H9 (cell line): ENCODE measurements at regions not wholly inside any gene's neighbourhood (a gene's known extent, or its start where the extent isn't known, plus 50 kb on each side); places are given as distances from the start of the nearest gene placed in this dataset.

ENCODE experiments used
- DNase-seq: peaks from one replicate; pipeline ENCODE4 v3.0.0-alpha.2; 2017
- H2AFZ ChIP-seq: one replicate; pipeline ENCODE4 v1.6.1; 2013; ENCODE audit warnings: mild to moderate bottlenecking, low read length, control low read depth, moderate library complexity
- H2AK5ac ChIP-seq: 2 replicates; pipeline ENCODE4 v1.6.1; 2013; ENCODE audit warnings: low read length, control low read depth, mixed read lengths; ENCODE audit not compliant: insufficient read length
- H2BK120ac ChIP-seq: one replicate; pipeline ENCODE4 v1.6.1; 2013; ENCODE audit warnings: low read depth, mild to moderate bottlenecking, low read length, control low read depth, inconsistent platforms; ENCODE audit not compliant: poor library complexity, severe bottlenecking
- H2BK12ac ChIP-seq: 2 replicates; pipeline ENCODE4 v1.6.1; 2013; ENCODE audit warnings: low read length, control low read depth, mixed read lengths, low read depth; ENCODE audit not compliant: insufficient read length
- H2BK15ac ChIP-seq: 2 replicates; pipeline ENCODE4 v1.6.1; 2013; ENCODE audit warnings: low read depth, low read length, control low read depth
- H2BK20ac ChIP-seq: one replicate; pipeline ENCODE4 v1.6.1; 2013; ENCODE audit warnings: low read depth, mild to moderate bottlenecking, low read length, control low read depth, inconsistent platforms; ENCODE audit not compliant: poor library complexity, severe bottlenecking
- H2BK5ac ChIP-seq: 2 replicates; pipeline ENCODE4 v1.6.1; 2013; ENCODE audit warnings: low read length, control low read depth, mixed read lengths; ENCODE audit not compliant: insufficient read length
- H3K14ac ChIP-seq: 2 replicates; pipeline ENCODE4 v1.6.1; 2013; ENCODE audit warnings: low read length, control low read depth; ENCODE audit not compliant: insufficient read depth
- H3K18ac ChIP-seq: 2 replicates; pipeline ENCODE4 v1.6.1; 2013; ENCODE audit warnings: low read depth, mild to moderate bottlenecking, mixed read lengths, low read length, control low read depth; ENCODE audit not compliant: insufficient read length
- H3K23ac ChIP-seq: 2 replicates; pipeline ENCODE4 v1.6.1; 2013; ENCODE audit warnings: low read length, control low read depth, mixed read lengths, low read depth; ENCODE audit not compliant: insufficient read length
- H3K23me2 ChIP-seq: 2 replicates; pipeline ENCODE4 v1.6.1; 2013; ENCODE audit warnings: low read depth, mild to moderate bottlenecking, mixed read lengths, low read length, control low read depth; ENCODE audit not compliant: insufficient read length, poor library complexity, severe bottlenecking
- H3K27ac ChIP-seq: 2 replicates; pipeline ENCODE4 v1.5.1; 2013; ENCODE audit warnings: low read length, control low read depth, mixed read lengths, low read depth; ENCODE audit not compliant: insufficient read length
- H3K27me3 ChIP-seq: 2 replicates; pipeline ENCODE4 v1.6.1; 2013; ENCODE audit warnings: low read length, control low read depth, inconsistent platforms; ENCODE audit not compliant: insufficient read depth
- H3K4ac ChIP-seq: 2 replicates; pipeline ENCODE4 v1.6.1; 2013; ENCODE audit warnings: low read depth, mild to moderate bottlenecking, control low read depth, inconsistent platforms, low read length, moderate library complexity
- H3K4me1 ChIP-seq: 2 replicates; pipeline ENCODE4 v1.6.1; 2013; ENCODE audit warnings: low read length, control low read depth, inconsistent platforms; ENCODE audit not compliant: insufficient read depth
- H3K4me2 ChIP-seq: 2 replicates; pipeline ENCODE4 v1.6.1; 2013; ENCODE audit warnings: low read length, control low read depth, mixed read lengths; ENCODE audit not compliant: insufficient read length, insufficient read depth
- H3K56ac ChIP-seq: 2 replicates; pipeline ENCODE4 v1.6.1; 2013; ENCODE audit warnings: low read depth, mild to moderate bottlenecking, mixed read lengths, low read length, control low read depth; ENCODE audit not compliant: insufficient read length
- H3K79me1 ChIP-seq: 2 replicates; pipeline ENCODE4 v1.6.1; 2013; ENCODE audit warnings: low read depth, mild to moderate bottlenecking, moderate library complexity, low read length, control low read depth, inconsistent platforms; ENCODE audit not compliant: insufficient read depth, poor library complexity, severe bottlenecking
- H3K79me2 ChIP-seq: 2 replicates; pipeline ENCODE4 v1.6.1; 2013; ENCODE audit warnings: low read length, control low read depth, inconsistent platforms; ENCODE audit not compliant: insufficient read depth
- H3K9ac ChIP-seq: 2 replicates; pipeline ENCODE4 v1.6.1; 2013; ENCODE audit warnings: low read length, control low read depth, mixed read lengths; ENCODE audit not compliant: insufficient read length; ENCODE audit errors: extremely low read depth
- H3K9me3 ChIP-seq: one replicate; pipeline ENCODE4 v1.6.1; 2013; ENCODE audit warnings: low read depth, low read length, inconsistent platforms; ENCODE audit not compliant: control insufficient read depth
- H3T11ph ChIP-seq: one replicate; pipeline ENCODE4 v1.6.1; 2013; ENCODE audit warnings: mild to moderate bottlenecking, low read length, control low read depth, inconsistent platforms
- H4K20me1 ChIP-seq: one replicate; pipeline ENCODE4 v1.6.1; 2013; ENCODE audit not compliant: control insufficient read depth, insufficient read length, insufficient read depth
- H4K5ac ChIP-seq: 2 replicates; pipeline ENCODE4 v1.6.1; 2013; ENCODE audit warnings: low read depth, mild to moderate bottlenecking, mixed read lengths, low read length, control low read depth; ENCODE audit not compliant: insufficient read length
- H4K8ac ChIP-seq: replicated peaks from 2 replicates; pipeline ENCODE4 v1.6.1; 2013; ENCODE audit warnings: low read length, control low read depth, mixed read lengths, low read depth; ENCODE audit not compliant: insufficient read length
- H4K91ac ChIP-seq: 2 replicates; pipeline ENCODE4 v1.6.1; 2013; ENCODE audit warnings: low read depth, mild to moderate bottlenecking, moderate library complexity, mixed read lengths, low read length, control low read depth; ENCODE audit not compliant: insufficient read length
- H3K27ac Mint-ChIP-seq, 3 experiments: 2 replicates in 2 of 3; 3 replicates in 1 of 3; pipeline ENCODE4 v1.8.0; 2020 to 2021; ENCODE audit warnings: mixed read lengths in 3 of 3, mild to moderate bottlenecking in 1 of 3, moderate library complexity in 1 of 3
- H3K27me3 Mint-ChIP-seq: 2 replicates; pipeline ENCODE4 v1.8.0; 2021; ENCODE audit warnings: low read depth, mild to moderate bottlenecking, moderate library complexity, mixed read lengths
- H3K36me3 Mint-ChIP-seq, 3 experiments: 2 replicates in 2 of 3; 3 replicates in 1 of 3; pipeline ENCODE4 v1.8.0; 2020 to 2021; ENCODE audit warnings: low read depth in 3 of 3, mixed read lengths in 3 of 3; ENCODE audit not compliant: insufficient read depth in 1 of 3
- H3K4me1 Mint-ChIP-seq, 2 experiments: 2 replicates each; pipeline ENCODE4 v1.8.0; 2020; ENCODE audit warnings: mixed read lengths in 2 of 2
- H3K4me3 Mint-ChIP-seq, 2 experiments: 2 replicates in 1 of 2; 3 replicates in 1 of 2; pipeline ENCODE4 v1.8.0; 2020 to 2021; ENCODE audit warnings: mild to moderate bottlenecking in 2 of 2, mixed read lengths in 2 of 2, moderate library complexity in 1 of 2
- H3K9me3 Mint-ChIP-seq, 2 experiments: 2 replicates in 1 of 2; 3 replicates in 1 of 2; pipeline ENCODE4 v1.8.0; 2020; ENCODE audit warnings: mild to moderate bottlenecking in 2 of 2, mixed read lengths in 2 of 2, moderate library complexity in 1 of 2
- CTCF ChIP-seq: fragments of 200-600 bp; sonication (generic); conservative IDR thresholded peaks from 3 replicates; pipeline ENCODE4 v1.8.0; 2021; ENCODE audit warnings: antibody characterized with exemption, mild to moderate bottlenecking
- WGBS: extraction: QIAGEN DNeasy Blood & Tissue Kit; methylation state at CpG from one replicate; pipeline ENCODE4 v1.1.7; 2013; ENCODE audit warnings: missing lambda C conversion rate, low lambda C conversion rate, mixed read lengths; ENCODE audit not compliant: insufficient read length; ENCODE audit errors: extremely low coverage; 5-methylcytosine and 5-hydroxymethylcytosine counted together

GRCh38 chr6:80639181-80639629, 532.7 kb downstream of the BCKDHB start:
- peak overlapping the region; percentile 56 for H2AFZ ChIP-seq
- peak overlapping the region in 1 of 3 experiments; percentile 91; a peak in 3 of 7 replicates for H3K27ac Mint-ChIP-seq
- peaks cover 8 to 16% of the 10 kb centered on the region in 2 experiments for H3K4me1 Mint-ChIP-seq
- DNase-seq, result no peak
- no peak overlapping the region for H2BK15ac ChIP-seq
- H3T11ph ChIP-seq, result no peak overlapping the region
- H3K9me3 ChIP-seq, result no peaks in the 10 kb centered on the region
- H3K18ac ChIP-seq, result no peak overlapping the region
- H3K23ac ChIP-seq, result no peak overlapping the region
- H3K27me3 Mint-ChIP-seq, result no peaks in the 10 kb centered on the region
- no peak overlapping the region for H2BK120ac ChIP-seq
- H3K56ac ChIP-seq, result no peak overlapping the region
- H2AK5ac ChIP-seq, result no peak overlapping the region
- WGBS, result no CpG with 5 or more reads among the region's 2 CpGs
- no peaks in the 10 kb centered on the region for H3K79me1 ChIP-seq
- H3K4me3 Mint-ChIP-seq, result no peak overlapping the region
- no peaks in the 10 kb centered on the region for H3K79me2 ChIP-seq
- H3K36me3 Mint-ChIP-seq, result no peaks in the 10 kb centered on the region
- H4K20me1 ChIP-seq, result no peaks in the 10 kb centered on the region
- H3K27ac ChIP-seq, result no peak overlapping the region
- H4K8ac ChIP-seq, result no peak overlapping the region
- H2BK5ac ChIP-seq, result no peak overlapping the region
- no peaks in the 10 kb centered on the region for H3K23me2 ChIP-seq
- H2BK12ac ChIP-seq, result no peak overlapping the region
- no peak overlapping the region for H4K91ac ChIP-seq
- H2BK20ac ChIP-seq, result no peak overlapping the region
- H3K4me1 ChIP-seq, result peaks cover 2% of the 10 kb centered on the region; the same call in 1 of the 2 replicates
- no peak overlapping the region for H3K14ac ChIP-seq
- H3K4me2 ChIP-seq, result no peak overlapping the region
- no peak overlapping the region for H3K4ac ChIP-seq
- no peak overlapping the region for H3K9ac ChIP-seq
- no peaks in the 10 kb centered on the region for H3K27me3 ChIP-seq
- TF ChIP-seq CTCF, result no peak
- H4K5ac ChIP-seq, result no peak overlapping the region
- no peaks in the 10 kb centered on the region; a peak in 3 of 5 replicates for H3K9me3 Mint-ChIP-seq
